ENCODE measurements at regions not wholly inside any gene's neighbourhood (a gene's known extent, or its start where the extent isn't known, plus 50 kb on each side); places are given as distances from the start of the nearest gene placed in this dataset.

DNA sequence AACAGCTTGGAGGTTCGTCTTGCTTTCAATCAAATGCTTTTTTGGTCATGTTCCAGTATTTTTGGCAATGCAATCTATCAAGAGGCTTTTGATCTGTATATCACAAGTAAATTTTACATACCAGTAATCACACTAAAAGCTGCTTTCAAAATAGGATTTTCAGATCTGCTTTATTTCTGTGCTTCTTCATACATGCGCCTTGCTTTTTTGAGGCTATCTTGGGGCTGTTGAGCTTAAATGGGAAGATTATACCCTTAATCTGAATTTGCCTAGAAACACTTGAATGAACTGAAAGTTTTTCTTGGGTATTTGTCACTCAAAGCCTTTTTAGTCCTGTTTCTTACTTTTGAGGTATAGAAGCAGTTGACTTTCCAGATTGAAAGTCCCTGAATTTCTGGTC lies 62.1 kb upstream of the DCBLD2 start:
- no peak for FAIRE-seq
- ChIA-PET CTCF (ENCODE audit: low intra/inter-chr PET ratio, low total read pairs) (no interaction called here), POLR2A (no interaction called here)
- H4K20me1 ChIP-seq (ENCODE audit: insufficient read depth, low read length): no peaks in the 10 kb centered on the region
- peaks cover 9% of the 10 kb centered on the region; the same call in 1 of the 2 replicates for H3K4me1 ChIP-seq (ENCODE audit: insufficient read depth, low read length)
- no peak for DNase-seq (ENCODE audit: low spot score)
- H3K36me3 ChIP-seq (replicated peaks in 1 of 2; ENCODE audit: control insufficient read depth in 1 of 2, insufficient read depth in 2 of 2, low read length in 2 of 2): no peaks in the 10 kb centered on the region
- no peak for ATAC-seq
- no peaks in the 10 kb centered on the region for H3K9me3 ChIP-seq (ENCODE audit: low read length)
- H3K9ac ChIP-seq (ENCODE audit: insufficient read depth, low read depth, low read length): no peak overlapping the region
- H3K4me2 ChIP-seq (ENCODE audit: low read depth, low read length): no peak overlapping the region
- no peaks in the 10 kb centered on the region for H3K79me2 ChIP-seq (ENCODE audit: insufficient read depth, low read length)
- in situ Hi-C loops (cut with HindIII; ENCODE audit: extremely low pct_ligation_motif_present, low pct_unique_long_range_greater_than_20kb) (no loop called here), intact Hi-C loops (cut with micrococcal nuclease; ENCODE audit: unreplicated experiment) (no loop called here)
- no peaks in the 10 kb centered on the region for H3K27me3 ChIP-seq (ENCODE audit: control insufficient read depth in 1 of 2, insufficient read depth in 2 of 2, low read length in 2 of 2)
- H2AFZ ChIP-seq (ENCODE audit: low read length): no peak overlapping the region
- no peak overlapping the region for H3K4me3 ChIP-seq (replicated peaks in 1 of 3; ENCODE audit: insufficient read depth in 1 of 3, low read depth in 2 of 3, low read length in 3 of 3)
- BruUV-seq (replicated peaks): no TSS peak
- no peak overlapping the region for H3K27ac ChIP-seq (ENCODE audit: extremely low read length, insufficient read depth, low read length)
- WGBS (ENCODE audit: low lambda C conversion rate): 79% methylated on average over 2 of the region's 2 CpGs
- no peak for TF ChIP-seq NFYC (CRISPR knock-in tag; IDR thresholded peaks at IDR 0.05)
- TF ChIP-seq TBX3 (IDR thresholded peaks at IDR 0.05; ENCODE audit: borderline replicate concordance): no peak
- TF ChIP-seq, protein P1, sequence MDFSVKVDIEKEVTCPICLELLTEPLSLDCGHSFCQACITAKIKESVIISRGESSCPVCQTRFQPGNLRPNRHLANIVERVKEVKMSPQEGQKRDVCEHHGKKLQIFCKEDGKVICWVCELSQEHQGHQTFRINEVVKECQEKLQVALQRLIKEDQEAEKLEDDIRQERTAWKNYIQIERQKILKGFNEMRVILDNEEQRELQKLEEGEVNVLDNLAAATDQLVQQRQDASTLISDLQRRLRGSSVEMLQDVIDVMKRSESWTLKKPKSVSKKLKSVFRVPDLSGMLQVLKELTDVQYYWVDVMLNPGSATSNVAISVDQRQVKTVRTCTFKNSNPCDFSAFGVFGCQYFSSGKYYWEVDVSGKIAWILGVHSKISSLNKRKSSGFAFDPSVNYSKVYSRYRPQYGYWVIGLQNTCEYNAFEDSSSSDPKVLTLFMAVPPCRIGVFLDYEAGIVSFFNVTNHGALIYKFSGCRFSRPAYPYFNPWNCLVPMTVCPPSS (IDR thresholded peaks at IDR 0.05): no peak
- TF ChIP-seq HOXA3 (CRISPR knock-in tag; IDR thresholded peaks at IDR 0.05): no peak
- TF ChIP-seq, protein P2, sequence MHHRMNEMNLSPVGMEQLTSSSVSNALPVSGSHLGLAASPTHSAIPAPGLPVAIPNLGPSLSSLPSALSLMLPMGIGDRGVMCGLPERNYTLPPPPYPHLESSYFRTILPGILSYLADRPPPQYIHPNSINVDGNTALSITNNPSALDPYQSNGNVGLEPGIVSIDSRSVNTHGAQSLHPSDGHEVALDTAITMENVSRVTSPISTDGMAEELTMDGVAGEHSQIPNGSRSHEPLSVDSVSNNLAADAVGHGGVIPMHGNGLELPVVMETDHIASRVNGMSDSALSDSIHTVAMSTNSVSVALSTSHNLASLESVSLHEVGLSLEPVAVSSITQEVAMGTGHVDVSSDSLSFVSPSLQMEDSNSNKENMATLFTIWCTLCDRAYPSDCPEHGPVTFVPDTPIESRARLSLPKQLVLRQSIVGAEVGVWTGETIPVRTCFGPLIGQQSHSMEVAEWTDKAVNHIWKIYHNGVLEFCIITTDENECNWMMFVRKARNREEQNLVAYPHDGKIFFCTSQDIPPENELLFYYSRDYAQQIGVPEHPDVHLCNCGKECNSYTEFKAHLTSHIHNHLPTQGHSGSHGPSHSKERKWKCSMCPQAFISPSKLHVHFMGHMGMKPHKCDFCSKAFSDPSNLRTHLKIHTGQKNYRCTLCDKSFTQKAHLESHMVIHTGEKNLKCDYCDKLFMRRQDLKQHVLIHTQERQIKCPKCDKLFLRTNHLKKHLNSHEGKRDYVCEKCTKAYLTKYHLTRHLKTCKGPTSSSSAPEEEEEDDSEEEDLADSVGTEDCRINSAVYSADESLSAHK (CRISPR knock-in tag; IDR thresholded peaks at IDR 0.05; ENCODE audit: borderline replicate concordance): no peak
- TF ChIP-seq KDM3A (CRISPR knock-in tag; IDR thresholded peaks at IDR 0.05; ENCODE audit: low read depth): no peak
- no peak for TF ChIP-seq FOXM1 (CRISPR knock-in tag; IDR thresholded peaks at IDR 0.05)
- TF ChIP-seq ARID2 (CRISPR knock-in tag; IDR thresholded peaks at IDR 0.05; ENCODE audit: borderline replicate concordance): no peak
- TF ChIP-seq, protein P3, sequence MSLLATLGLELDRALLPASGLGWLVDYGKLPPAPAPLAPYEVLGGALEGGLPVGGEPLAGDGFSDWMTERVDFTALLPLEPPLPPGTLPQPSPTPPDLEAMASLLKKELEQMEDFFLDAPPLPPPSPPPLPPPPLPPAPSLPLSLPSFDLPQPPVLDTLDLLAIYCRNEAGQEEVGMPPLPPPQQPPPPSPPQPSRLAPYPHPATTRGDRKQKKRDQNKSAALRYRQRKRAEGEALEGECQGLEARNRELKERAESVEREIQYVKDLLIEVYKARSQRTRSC (CRISPR knock-in tag; IDR thresholded peaks at IDR 0.05; ENCODE audit: low read depth): no peak
- TF ChIP-seq ZNF589 (CRISPR knock-in tag; conservative IDR thresholded peaks at IDR 0.05): no peak
- no peak for TF ChIP-seq HDAC1 (CRISPR knock-in tag; IDR thresholded peaks at IDR 0.05)
- TF ChIP-seq, protein P4, sequence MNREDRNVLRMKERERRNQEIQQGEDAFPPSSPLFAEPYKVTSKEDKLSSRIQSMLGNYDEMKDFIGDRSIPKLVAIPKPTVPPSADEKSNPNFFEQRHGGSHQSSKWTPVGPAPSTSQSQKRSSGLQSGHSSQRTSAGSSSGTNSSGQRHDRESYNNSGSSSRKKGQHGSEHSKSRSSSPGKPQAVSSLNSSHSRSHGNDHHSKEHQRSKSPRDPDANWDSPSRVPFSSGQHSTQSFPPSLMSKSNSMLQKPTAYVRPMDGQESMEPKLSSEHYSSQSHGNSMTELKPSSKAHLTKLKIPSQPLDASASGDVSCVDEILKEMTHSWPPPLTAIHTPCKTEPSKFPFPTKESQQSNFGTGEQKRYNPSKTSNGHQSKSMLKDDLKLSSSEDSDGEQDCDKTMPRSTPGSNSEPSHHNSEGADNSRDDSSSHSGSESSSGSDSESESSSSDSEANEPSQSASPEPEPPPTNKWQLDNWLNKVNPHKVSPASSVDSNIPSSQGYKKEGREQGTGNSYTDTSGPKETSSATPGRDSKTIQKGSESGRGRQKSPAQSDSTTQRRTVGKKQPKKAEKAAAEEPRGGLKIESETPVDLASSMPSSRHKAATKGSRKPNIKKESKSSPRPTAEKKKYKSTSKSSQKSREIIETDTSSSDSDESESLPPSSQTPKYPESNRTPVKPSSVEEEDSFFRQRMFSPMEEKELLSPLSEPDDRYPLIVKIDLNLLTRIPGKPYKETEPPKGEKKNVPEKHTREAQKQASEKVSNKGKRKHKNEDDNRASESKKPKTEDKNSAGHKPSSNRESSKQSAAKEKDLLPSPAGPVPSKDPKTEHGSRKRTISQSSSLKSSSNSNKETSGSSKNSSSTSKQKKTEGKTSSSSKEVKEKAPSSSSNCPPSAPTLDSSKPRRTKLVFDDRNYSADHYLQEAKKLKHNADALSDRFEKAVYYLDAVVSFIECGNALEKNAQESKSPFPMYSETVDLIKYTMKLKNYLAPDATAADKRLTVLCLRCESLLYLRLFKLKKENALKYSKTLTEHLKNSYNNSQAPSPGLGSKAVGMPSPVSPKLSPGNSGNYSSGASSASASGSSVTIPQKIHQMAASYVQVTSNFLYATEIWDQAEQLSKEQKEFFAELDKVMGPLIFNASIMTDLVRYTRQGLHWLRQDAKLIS (CRISPR knock-in tag; IDR thresholded peaks at IDR 0.05): no peak
- no peak for TF ChIP-seq TRIM24 (CRISPR knock-in tag; IDR thresholded peaks at IDR 0.05)
- TF ChIP-seq RAD21 (CRISPR knock-in tag; IDR thresholded peaks at IDR 0.05): no peak
- TF ChIP-seq NR3C1 (CRISPR knock-in tag; IDR thresholded peaks at IDR 0.05): no peak
- TF ChIP-seq ZMYM4 (CRISPR knock-in tag; IDR thresholded peaks at IDR 0.05): no peak
- no peak for TF ChIP-seq PLSCR1 (CRISPR knock-in tag; IDR thresholded peaks at IDR 0.05; ENCODE audit: borderline replicate concordance)
- TF ChIP-seq CCDC6 (CRISPR knock-in tag; IDR thresholded peaks at IDR 0.05): no peak

Data from HepG2 (cell line).